ENCODE measurements at regions not wholly inside any gene's neighbourhood (a gene's known extent, or its start where the extent isn't known, plus 50 kb on each side); places are given as distances from the start of the nearest gene placed in this dataset.

DNA sequence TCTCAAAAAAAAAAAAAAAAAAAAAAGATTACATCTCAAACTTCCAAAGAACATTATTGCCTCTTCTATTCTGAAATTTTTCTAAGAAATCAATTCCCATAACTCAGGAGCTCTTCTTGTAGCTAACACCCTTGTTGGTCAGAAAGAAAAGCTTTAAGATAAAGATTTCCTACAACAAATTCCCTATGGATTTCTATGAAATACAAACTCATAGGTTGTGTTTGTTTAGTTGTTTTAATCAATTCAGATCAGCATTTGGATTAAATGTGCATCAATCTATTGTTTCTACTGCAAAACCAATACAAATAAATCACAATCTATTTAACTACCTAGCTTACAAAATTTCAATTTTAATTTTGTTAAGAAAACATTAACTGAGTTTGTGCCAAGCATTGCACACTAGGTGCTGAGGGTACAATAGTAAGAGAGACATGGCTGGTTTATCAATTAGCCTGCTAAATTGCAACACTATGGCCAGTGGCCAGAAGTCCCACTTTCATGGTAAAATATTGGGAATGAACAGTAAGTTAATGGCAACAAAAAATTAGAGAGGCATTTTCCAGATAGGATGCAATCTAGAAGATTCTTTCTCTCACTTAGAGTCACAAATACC is 80.2 kb upstream of the MYCN start:
- TF ChIP-seq POLR2AphosphoS5 (IDR thresholded peaks at IDR 0.05; ENCODE audit: low read depth, low read length) (no peak), POLR2A (IDR thresholded peaks at IDR 0.05; ENCODE audit: low read depth, low read length) (no peak), POU2F2 (IDR thresholded peaks at IDR 0.05; ENCODE audit: low read depth, low read length) (no peak), TAF1 (IDR thresholded peaks at IDR 0.05; ENCODE audit: low read depth, low read length) (no peak), SPI1 (IDR thresholded peaks at IDR 0.05; ENCODE audit: low read depth, low read length) (no peak), PAX5 (IDR thresholded peaks at IDR 0.05; ENCODE audit: insufficient read depth, low read length, severe bottlenecking) (no peak)
